Dermis microvascular lymphatic vessel endothelial cell (primary cell): ENCODE measurements at regions not wholly inside any gene's neighbourhood (a gene's known extent, or its start where the extent isn't known, plus 50 kb on each side); places are given as distances from the start of the nearest gene placed in this dataset.
"Not testable (repeated sequence)": the region's sequence is repeated elsewhere in the genome, so short reads cannot be mapped to it uniquely, and the experiment has no call there.

Experiments
- DNase-seq, 2 donors: peaks; one replicate each; pipeline versions ENCODE4 v3.0.0 to v3.0.0-alpha.2; 2010; ENCODE audit warnings: low read depth in 2 of 2

GRCh38 chr20:20796766-20797440, 84.5 kb upstream of the RALGAPA2 start:
- DNase-seq, result no peak

DNA sequence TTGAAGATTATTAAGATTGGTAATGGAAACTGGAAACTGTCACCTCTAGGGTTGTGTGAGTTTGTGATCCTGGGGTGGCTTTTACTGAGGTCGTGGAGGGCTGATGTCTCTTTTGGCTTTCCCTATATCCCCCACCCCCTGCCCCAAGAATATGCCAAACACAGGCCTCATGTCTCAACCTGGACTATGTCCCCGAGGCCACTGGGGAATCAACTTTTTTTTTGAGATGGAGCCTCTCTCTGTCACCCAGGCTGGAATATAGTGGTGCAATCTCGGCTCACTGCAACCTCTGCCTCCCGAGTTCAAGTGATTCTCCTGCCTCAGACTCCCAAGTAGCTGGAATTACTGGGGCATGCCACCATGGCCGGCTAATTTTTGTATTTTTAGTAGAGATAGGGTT, 83.3 kb upstream of the RALGAPA2 start:
- no peak for DNase-seq

GRCh38 chr20:20795119-20795518, 82.7 kb upstream of the RALGAPA2 start:
- DNase-seq, result no peak

DNA sequence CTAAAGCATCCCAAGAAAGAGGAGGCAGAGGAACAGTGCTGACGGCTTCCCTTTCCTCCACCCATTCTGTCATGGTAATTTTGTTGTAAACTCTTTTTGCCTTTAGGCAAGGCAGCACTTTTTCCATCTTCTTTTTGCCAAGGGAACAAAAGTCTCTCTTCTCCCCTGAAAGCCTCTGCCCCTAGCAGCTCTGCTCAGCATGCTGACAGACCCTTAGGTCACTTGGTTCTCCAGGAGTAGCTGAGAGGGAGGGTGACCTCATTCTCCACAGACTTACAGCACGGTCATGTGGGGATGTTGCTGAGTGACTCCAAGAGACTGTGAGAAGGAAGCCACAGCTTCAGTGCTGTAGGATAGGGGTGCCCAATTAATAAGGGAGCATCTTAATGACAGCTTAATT, 81.1 kb upstream of the RALGAPA2 start:
- no peak for DNase-seq

DNA sequence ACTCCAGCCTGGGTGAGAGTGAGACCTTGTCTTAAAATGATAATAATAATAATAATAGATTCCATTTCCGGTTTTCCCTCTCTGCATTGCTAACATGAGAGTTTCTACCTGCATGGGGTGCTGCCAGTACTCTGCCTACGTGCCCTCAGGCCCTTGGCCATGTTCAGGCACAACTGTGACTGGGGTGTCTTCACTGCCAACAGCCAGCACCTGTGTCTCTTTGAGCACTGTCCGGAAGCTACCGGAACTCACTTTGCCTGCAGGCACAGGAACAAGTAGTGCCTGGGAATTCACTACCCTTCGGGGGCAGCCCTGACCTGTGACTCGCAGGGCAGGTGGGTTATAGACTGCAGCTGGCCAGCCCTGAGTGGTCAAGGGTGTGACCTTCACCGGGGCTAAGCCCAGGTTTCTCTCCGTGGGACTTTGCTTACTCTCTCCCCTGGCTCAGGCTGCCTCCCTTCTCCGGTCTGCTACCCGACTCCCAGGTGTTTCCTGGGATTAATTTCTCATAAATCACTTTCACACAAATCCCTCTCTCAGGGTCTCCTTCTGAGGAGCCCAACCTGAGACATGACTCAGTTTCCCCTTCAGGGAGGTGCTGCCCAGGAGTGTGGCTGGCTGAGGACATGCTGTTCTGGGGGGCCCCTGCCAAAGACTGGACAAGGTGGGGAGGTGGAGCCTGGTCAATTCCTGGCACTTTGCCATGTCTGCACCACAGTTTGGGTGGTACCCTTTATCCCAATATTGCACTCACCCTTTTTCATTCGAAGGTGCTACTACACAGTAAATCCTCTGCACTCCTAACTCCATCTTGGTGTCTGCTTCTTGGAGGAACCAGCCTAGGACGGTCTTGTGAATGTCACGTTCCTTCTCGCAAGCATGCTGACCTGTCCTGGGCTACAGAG, 79.5 kb upstream of the RALGAPA2 start:
- DNase-seq, result no peak

- DNase-seq, result no peak
These were observed 75.9 kb upstream of the RALGAPA2 start for GRCh38 chr20:20788308-20788707.

DNA sequence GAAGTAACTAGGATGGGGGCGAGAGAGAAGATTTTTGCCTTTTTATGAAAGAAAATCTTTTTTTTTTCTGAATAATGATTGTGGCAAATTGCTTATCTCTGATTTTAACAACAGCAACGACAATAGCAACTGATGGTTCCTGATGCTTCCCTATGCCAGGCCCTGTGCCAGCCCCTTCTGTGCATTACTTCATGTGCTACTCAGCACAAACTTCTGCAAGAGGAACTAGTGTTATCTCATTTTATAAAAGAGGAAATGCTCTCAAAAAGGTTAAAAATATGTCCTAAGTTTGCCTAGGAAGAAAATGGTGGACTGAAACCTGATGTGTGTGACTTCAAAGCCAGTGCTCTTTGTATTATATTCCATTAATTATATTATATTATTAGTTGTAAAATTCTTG, 74.0 kb upstream of the RALGAPA2 start:
- DNase-seq, result no peak

GRCh38 chr20:20785226-20785625, 72.8 kb upstream of the RALGAPA2 start:
- DNase-seq, result no peak

DNA sequence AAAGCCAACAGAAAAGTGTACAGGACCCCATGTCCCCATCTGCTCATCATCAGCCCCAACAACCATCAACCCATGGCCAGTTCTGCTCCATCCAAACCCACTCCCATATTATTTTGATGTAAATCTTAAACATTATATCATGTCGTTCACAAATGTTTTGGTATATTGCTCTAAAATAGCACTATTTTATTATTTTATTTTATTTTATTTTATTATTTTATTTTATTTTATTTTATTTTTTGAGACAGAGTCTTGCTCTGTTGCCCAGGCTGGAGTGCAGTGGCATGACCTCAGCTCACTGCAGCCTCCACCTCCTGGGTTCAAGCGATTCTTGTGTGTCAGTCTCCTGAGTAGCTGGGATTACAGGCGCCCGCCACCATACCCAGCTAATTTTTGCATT, 72.0 kb upstream of the RALGAPA2 start:
- not testable (repeated sequence) for DNase-seq

- peak in 1 of 2 donors; percentile 12 for DNase-seq
These were observed 71.0 kb upstream of the RALGAPA2 start for GRCh38 chr20:20783450-20783849.

- DNase-seq, result no peak
These were observed 70.3 kb upstream of the RALGAPA2 start for GRCh38 chr20:20782755-20783154.

GRCh38 chr20:20782231-20782630, 69.8 kb upstream of the RALGAPA2 start:
- peak; percentile 26 to 65 for DNase-seq

DNA sequence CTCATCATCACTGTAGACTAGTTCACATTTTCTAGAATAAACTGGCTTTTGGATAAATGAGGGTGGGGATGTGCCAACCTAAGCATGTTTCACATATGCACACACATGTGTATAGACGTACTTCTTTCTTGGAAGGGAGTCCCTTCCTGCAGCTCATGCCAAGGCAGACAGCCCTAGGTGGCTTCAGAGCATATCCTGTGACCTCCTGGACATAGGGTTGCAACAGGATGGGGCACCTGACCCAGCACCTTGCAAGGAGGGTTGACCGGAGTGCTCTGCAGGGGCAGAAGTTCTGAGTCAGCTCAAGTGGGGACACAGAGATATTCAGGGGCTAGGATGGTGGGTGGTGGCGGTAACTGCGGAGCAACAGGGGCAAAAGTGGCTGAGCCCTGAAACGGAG, 68.6 kb upstream of the RALGAPA2 start:
- no peak for DNase-seq

DNA sequence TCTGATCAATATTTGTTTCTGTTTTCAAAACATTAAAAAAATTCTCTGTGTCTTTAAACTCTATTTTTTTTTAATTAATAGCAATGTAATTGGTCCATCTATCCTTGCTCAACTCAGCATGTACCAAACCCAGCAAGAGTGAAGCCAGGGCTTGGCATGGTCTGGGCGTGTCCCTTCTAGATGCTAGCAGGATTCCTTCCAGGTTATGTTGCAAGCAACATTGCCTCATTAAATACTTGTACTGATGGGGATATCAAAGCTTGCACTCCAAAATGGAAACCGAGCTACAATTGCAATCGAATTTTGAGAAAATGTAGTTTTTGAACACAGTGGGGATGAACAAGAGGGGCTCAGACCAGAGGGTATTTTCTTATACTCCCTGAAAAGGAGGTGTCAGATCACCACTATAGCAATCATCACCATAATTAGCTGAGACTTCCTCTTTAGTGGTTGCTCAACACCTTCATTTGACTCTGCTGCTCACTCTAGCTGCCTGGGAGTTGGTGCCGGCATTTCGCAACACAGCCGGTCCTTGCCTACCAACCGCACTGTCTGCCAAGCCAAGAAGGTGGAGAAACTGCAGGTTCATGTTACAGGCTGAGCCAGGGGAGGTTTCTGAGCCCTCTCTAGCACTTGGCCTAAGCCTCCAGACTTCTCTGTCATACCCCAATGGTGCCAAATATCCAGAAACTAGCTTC, 67.8 kb upstream of the RALGAPA2 start:
- DNase-seq, result no peak

- no peak for DNase-seq
These were observed 66.2 kb upstream of the RALGAPA2 start for GRCh38 chr20:20778676-20779075.

GRCh38 chr20:20772497-20773085, 60.1 kb upstream of the RALGAPA2 start:
- no peak for DNase-seq

DNA sequence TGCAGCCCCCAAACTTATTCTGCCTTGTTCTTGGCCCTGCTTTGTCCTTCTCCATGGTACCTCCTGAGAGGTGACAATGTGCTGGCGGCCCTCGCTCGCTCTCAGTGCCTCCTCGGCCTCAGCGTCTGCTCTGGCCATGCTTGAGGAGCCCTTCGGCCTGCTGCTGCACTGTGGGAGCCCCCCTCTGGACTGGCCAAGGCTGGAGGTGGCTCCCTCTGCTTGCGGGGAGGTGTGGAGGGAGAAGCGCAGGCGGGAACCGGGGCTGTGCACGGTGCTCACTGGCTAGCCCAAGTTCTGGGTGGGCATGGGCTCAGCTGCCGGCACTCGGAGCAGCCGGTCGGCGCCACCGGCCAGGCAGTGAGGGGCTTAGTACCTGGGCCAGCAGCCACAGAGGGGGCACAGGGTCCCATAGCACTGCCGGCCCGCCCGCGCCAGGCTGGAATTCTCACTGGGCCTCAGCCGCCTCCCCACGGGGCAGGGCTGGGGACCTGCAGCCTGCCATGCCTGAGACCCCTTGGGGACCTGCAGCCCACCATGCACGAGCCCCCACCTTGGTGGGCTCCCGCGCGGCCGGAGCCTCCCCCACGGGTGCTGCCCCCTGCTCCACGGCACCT, 55.9 kb upstream of the RALGAPA2 start:
- no peak for DNase-seq

GRCh38 chr20:20765696-20766365, 53.4 kb upstream of the RALGAPA2 start:
- DNase-seq, result peak in 1 of 2 donors; percentile 29

GRCh38 chr20:20763650-20764049, 51.2 kb upstream of the RALGAPA2 start:
- no peak for DNase-seq
